ENCODE measurements at regions not wholly inside any gene's neighbourhood (a gene's known extent, or its start where the extent isn't known, plus 50 kb on each side); places are given as distances from the start of the nearest gene placed in this dataset.
A peak's percentile ranks its signal among the peaks of the same experiment; 100 is the strongest.

- Histone ChIP-seq H3K9me2 (replicated peaks; ENCODE audit: insufficient read depth, low read length) (no peaks in the 10 kb centered on the region), H3K4me1 (ENCODE audit: low read length) (peaks cover 9% of the 10 kb centered on the region), H3K9me3 (replicated peaks; ENCODE audit: insufficient read depth, low read length) (no peaks in the 10 kb centered on the region), H3F3A (ENCODE audit: insufficient read depth, low read length) (no peaks in the 10 kb centered on the region), H3K9ac (ENCODE audit: low read length) (no peak overlapping the region), H2AFZ (ENCODE audit: low read length) (no peak overlapping the region), H3K79me2 (ENCODE audit: low read length) (no peaks in the 10 kb centered on the region), H4K20me1 (ENCODE audit: insufficient read depth, low read length) (no peaks in the 10 kb centered on the region), H3K27ac (ENCODE audit: low read length) (no peak overlapping the region), H3K36me3 (replicated peaks; ENCODE audit: insufficient read depth, low read length) (no peaks in the 10 kb centered on the region), H3K4me2 (ENCODE audit: low read depth, low read length) (no peak overlapping the region), H3K4me3 (ENCODE audit: low read length) (no peak overlapping the region), H3K27me3 (replicated peaks; ENCODE audit: insufficient read depth, low read length) (no peaks in the 10 kb centered on the region)
- no peak for DNase-seq
- no peak for TF ChIP-seq EZH2phosphoT487 (IDR thresholded peaks at IDR 0.05; ENCODE audit: low read length)
- no peak for TF ChIP-seq CTCF (IDR thresholded peaks at IDR 0.05; ENCODE audit: low read length)
- TF ChIP-seq EZH2 (optimal IDR thresholded peaks at IDR 0.05; ENCODE audit: low read depth, low read length) = no peak
Observed at GRCh38 chr9:34887841-34888240, 70.2 kb upstream of the PHF24 start.

GRCh38 chr9:34884747-34885189 lies 73.3 kb upstream of the PHF24 start:
- H3K79me2 ChIP-seq (ENCODE audit: low read length) = no peaks in the 10 kb centered on the region

GRCh38 chr9:34876096-34876495 lies 82.0 kb upstream of the PHF24 start:
- TF ChIP-seq EZH2 (optimal IDR thresholded peaks at IDR 0.05; ENCODE audit: low read depth, low read length) (no peak), CTCF (IDR thresholded peaks at IDR 0.05; ENCODE audit: low read length) (no peak), EZH2phosphoT487 (IDR thresholded peaks at IDR 0.05; ENCODE audit: low read length) (no peak)
- Histone ChIP-seq H3K4me1 (ENCODE audit: low read length) (no peaks in the 10 kb centered on the region), H3K27me3 (replicated peaks; ENCODE audit: insufficient read depth, low read length) (no peaks in the 10 kb centered on the region), H2AFZ (ENCODE audit: low read length) (no peak overlapping the region), H3K9ac (ENCODE audit: low read length) (no peak overlapping the region), H4K20me1 (ENCODE audit: insufficient read depth, low read length) (no peaks in the 10 kb centered on the region), H3K27ac (ENCODE audit: low read length) (no peak overlapping the region), H3K4me3 (ENCODE audit: low read length) (no peak overlapping the region), H3K9me3 (replicated peaks; ENCODE audit: insufficient read depth, low read length) (no peaks in the 10 kb centered on the region), H3F3A (ENCODE audit: insufficient read depth, low read length) (no peaks in the 10 kb centered on the region), H3K9me2 (replicated peaks; ENCODE audit: insufficient read depth, low read length) (no peaks in the 10 kb centered on the region), H3K4me2 (ENCODE audit: low read depth, low read length) (no peak overlapping the region), H3K36me3 (replicated peaks; ENCODE audit: insufficient read depth, low read length) (no peaks in the 10 kb centered on the region), H3K79me2 (ENCODE audit: low read length) (no peaks in the 10 kb centered on the region)
- DNase-seq = no peak

More at GRCh38 chr9:34884747-34885189, 73.3 kb upstream of the PHF24 start:
- peak overlapping the region; percentile 96 for H2AFZ ChIP-seq (ENCODE audit: low read length)
- H3K9ac ChIP-seq (ENCODE audit: low read length) = peak overlapping the region; percentile 26; the same call in 1 of the 2 replicates
- peak overlapping the region; percentile 75 for H3K4me2 ChIP-seq (ENCODE audit: low read depth, low read length)
- DNase-seq = peak; percentile 62
- H3F3A ChIP-seq (ENCODE audit: insufficient read depth, low read length) = no peaks in the 10 kb centered on the region
- no peaks in the 10 kb centered on the region for H3K9me2 ChIP-seq (replicated peaks; ENCODE audit: insufficient read depth, low read length)
- H3K4me1 ChIP-seq (ENCODE audit: low read length) = peaks cover 9% of the 10 kb centered on the region
- no peaks in the 10 kb centered on the region for H3K9me3 ChIP-seq (replicated peaks; ENCODE audit: insufficient read depth, low read length)
- H3K36me3 ChIP-seq (replicated peaks; ENCODE audit: insufficient read depth, low read length) = no peaks in the 10 kb centered on the region
- H3K27ac ChIP-seq (ENCODE audit: low read length) = peak overlapping the region; percentile 21; the same call in 1 of the 2 replicates
- TF ChIP-seq EZH2 (optimal IDR thresholded peaks at IDR 0.05; ENCODE audit: low read depth, low read length) = no peak
- no peak for TF ChIP-seq CTCF (IDR thresholded peaks at IDR 0.05; ENCODE audit: low read length)
- no peak for TF ChIP-seq EZH2phosphoT487 (IDR thresholded peaks at IDR 0.05; ENCODE audit: low read length)
- H3K4me3 ChIP-seq (ENCODE audit: low read length) = peak overlapping the region; percentile 39
- no peaks in the 10 kb centered on the region for H4K20me1 ChIP-seq (ENCODE audit: insufficient read depth, low read length)
- H3K27me3 ChIP-seq (replicated peaks; ENCODE audit: insufficient read depth, low read length) = no peaks in the 10 kb centered on the region
